ENCODE measurements at regions not wholly inside any gene's neighbourhood (a gene's known extent, or its start where the extent isn't known, plus 50 kb on each side); places are given as distances from the start of the nearest gene placed in this dataset.

- DNase-seq (ENCODE audit: low spot score in 2 of 2) (no peak), ATAC-seq (no peak)
- H3K9me3 Mint-ChIP-seq = no peaks in the 10 kb centered on the region
- no peaks in the 10 kb centered on the region for H3K36me3 Mint-ChIP-seq
- no peak overlapping the region for H3K27ac Mint-ChIP-seq
Measured at GRCh38 chr14:66069830-66070541, 416.2 kb upstream of the CCDC196 start.

GRCh38 chr14:66070542-66071319 is 415.4 kb upstream of the CCDC196 start:
- Mint-ChIP-seq H3K27ac (no peak overlapping the region), H3K36me3 (no peaks in the 10 kb centered on the region), H3K9me3 (no peaks in the 10 kb centered on the region)
- peak in 1 of 2 donors; percentile 84 for DNase-seq (ENCODE audit: low spot score in 2 of 2)
- peak; percentile 59 to 72 for ATAC-seq

- DNase-seq (ENCODE audit: low spot score in 2 of 2) (no peak), ATAC-seq (no peak)
- H3K36me3 Mint-ChIP-seq = no peaks in the 10 kb centered on the region
- no peaks in the 10 kb centered on the region for H3K9me3 Mint-ChIP-seq
- H3K27ac Mint-ChIP-seq = no peak overlapping the region
Measured at GRCh38 chr14:66072190-66073084, 413.7 kb upstream of the CCDC196 start.

- no peaks in the 10 kb centered on the region for H3K36me3 Mint-ChIP-seq
- no peak for DNase-seq (ENCODE audit: low spot score in 2 of 2)
- ATAC-seq = no peak
- H3K9me3 Mint-ChIP-seq = no peaks in the 10 kb centered on the region
- H3K27ac Mint-ChIP-seq = no peak overlapping the region
Measured at GRCh38 chr14:66074537-66074936, 411.6 kb upstream of the CCDC196 start.

- DNase-seq (ENCODE audit: low spot score in 2 of 2) (no peak), ATAC-seq (no peak)
- Mint-ChIP-seq H3K36me3 (no peaks in the 10 kb centered on the region), H3K9me3 (no peaks in the 10 kb centered on the region), H3K27ac (no peak overlapping the region)
Measured at GRCh38 chr14:66076176-66076575, 410.0 kb upstream of the CCDC196 start.

- no peak overlapping the region for H3K27ac Mint-ChIP-seq
- ATAC-seq (no peak), DNase-seq (ENCODE audit: low spot score in 2 of 2) (no peak)
- no peaks in the 10 kb centered on the region for H3K9me3 Mint-ChIP-seq
- no peaks in the 10 kb centered on the region for H3K36me3 Mint-ChIP-seq
Measured at GRCh38 chr14:66078006-66078405, 408.2 kb upstream of the CCDC196 start.

GRCh38 chr14:66081594-66082376 is 404.4 kb upstream of the CCDC196 start:
- Mint-ChIP-seq H3K27ac (no peak overlapping the region), H3K9me3 (no peaks in the 10 kb centered on the region), H3K36me3 (no peaks in the 10 kb centered on the region)
- no peak for DNase-seq (ENCODE audit: low spot score in 2 of 2)
- no peak for ATAC-seq

GRCh38 chr14:66085224-66085623 is 400.9 kb upstream of the CCDC196 start:
- Mint-ChIP-seq H3K36me3 (no peaks in the 10 kb centered on the region), H3K27ac (no peak overlapping the region), H3K9me3 (no peaks in the 10 kb centered on the region)
- no peak for ATAC-seq
- DNase-seq (ENCODE audit: low spot score in 2 of 2) = no peak

- no peak for DNase-seq (ENCODE audit: low spot score in 2 of 2)
- Mint-ChIP-seq H3K36me3 (no peaks in the 10 kb centered on the region), H3K27ac (peak overlapping the region in 1 of 2 donors; percentile 63), H3K9me3 (no peaks in the 10 kb centered on the region)
- ATAC-seq = no peak
Measured at GRCh38 chr14:66085665-66086064, 400.5 kb upstream of the CCDC196 start.

GRCh38 chr14:66087231-66087630 is 398.9 kb upstream of the CCDC196 start:
- Mint-ChIP-seq H3K9me3 (no peaks in the 10 kb centered on the region), H3K27ac (no peak overlapping the region), H3K36me3 (no peaks in the 10 kb centered on the region)
- DNase-seq (ENCODE audit: low spot score in 2 of 2) (no peak), ATAC-seq (no peak)

GRCh38 chr14:66088656-66089055 is 397.5 kb upstream of the CCDC196 start:
- ATAC-seq = no peak
- no peak for DNase-seq (ENCODE audit: low spot score in 2 of 2)
- no peaks in the 10 kb centered on the region for H3K36me3 Mint-ChIP-seq
- no peaks in the 10 kb centered on the region for H3K9me3 Mint-ChIP-seq
- no peak overlapping the region for H3K27ac Mint-ChIP-seq

GRCh38 chr14:66092206-66092605 is 394.0 kb upstream of the CCDC196 start:
- no peak for ATAC-seq

GRCh38 chr14:66092748-66093147 is 393.4 kb upstream of the CCDC196 start:
- Mint-ChIP-seq H3K36me3 (no peaks in the 10 kb centered on the region), H3K27ac (no peak overlapping the region), H3K9me3 (no peaks in the 10 kb centered on the region)
- DNase-seq (ENCODE audit: low spot score in 2 of 2) (no peak), ATAC-seq (no peak)

More at GRCh38 chr14:66092206-66092605, 394.0 kb upstream of the CCDC196 start:
- Mint-ChIP-seq H3K36me3 (no peaks in the 10 kb centered on the region), H3K27ac (no peak overlapping the region), H3K9me3 (no peaks in the 10 kb centered on the region)
- no peak for DNase-seq (ENCODE audit: low spot score in 2 of 2)

- ATAC-seq = no peak
- no peaks in the 10 kb centered on the region for H3K9me3 Mint-ChIP-seq
- no peak overlapping the region for H3K27ac Mint-ChIP-seq
- no peak for DNase-seq (ENCODE audit: low spot score in 2 of 2)
- no peaks in the 10 kb centered on the region for H3K36me3 Mint-ChIP-seq
Measured at GRCh38 chr14:66094001-66094727, 392.0 kb upstream of the CCDC196 start.

- DNase-seq (ENCODE audit: low spot score in 2 of 2) (no peak), ATAC-seq (peak; percentile 9 to 37)
- no peaks in the 10 kb centered on the region for H3K9me3 Mint-ChIP-seq
- no peak overlapping the region for H3K27ac Mint-ChIP-seq
- H3K36me3 Mint-ChIP-seq = no peaks in the 10 kb centered on the region
Measured at GRCh38 chr14:66099451-66099850, 386.7 kb upstream of the CCDC196 start.

- ATAC-seq = peak; percentile 93 to 99
- Mint-ChIP-seq H3K9me3 (no peaks in the 10 kb centered on the region), H3K27ac (no peak overlapping the region), H3K36me3 (no peaks in the 10 kb centered on the region)
- DNase-seq (ENCODE audit: low spot score in 2 of 2) = peak in 1 of 2 donors; percentile 24
Measured at GRCh38 chr14:66099931-66100330, 386.2 kb upstream of the CCDC196 start.
